ENCODE measurements at regions not wholly inside any gene's neighbourhood (a gene's known extent, or its start where the extent isn't known, plus 50 kb on each side); places are given as distances from the start of the nearest gene placed in this dataset.

GRCh38 chr4:67396008-67396407, 149.3 kb downstream of the CENPC start:
- TF ChIP-seq CTCF (IDR thresholded peaks at IDR 0.05 in 8 of 11, conservative IDR thresholded peaks at IDR 0.05 in 3 of 11) = no peak
- no peak for TF ChIP-seq POLR2A (IDR thresholded peaks at IDR 0.05)
- TF ChIP-seq POLR2AphosphoS5 (IDR thresholded peaks at IDR 0.05) = no peak
